NCI-H1417 (cell line): ENCODE measurements at regions not wholly inside any gene's neighbourhood (a gene's known extent, or its start where the extent isn't known, plus 50 kb on each side); places are given as distances from the start of the nearest gene placed in this dataset.

Experiments used
- DNase-seq, 3 experiments: peaks; one replicate each; lab custom pipeline; 2025; lab: John Stamatoyannopoulos, UW

- DNase-seq, result no peak
Observed at GRCh38 chrX:69365349-69365748, 138.8 kb upstream of the NALF2 start.

GRCh38 chrX:69362856-69363255 is 141.3 kb upstream of the NALF2 start:
- DNase-seq, result no peak

GRCh38 chrX:69362354-69362753 is 141.8 kb upstream of the NALF2 start:
- DNase-seq, result no peak

- DNase-seq, result no peak
Observed at GRCh38 chrX:69361311-69361845, 142.7 kb upstream of the NALF2 start.

GRCh38 chrX:69357317-69357716 is 146.8 kb upstream of the NALF2 start:
- no peak for DNase-seq

- DNase-seq, result no peak
Observed at GRCh38 chrX:69324851-69325250, 159.6 kb upstream of the PJA1 start.

GRCh38 chrX:69323786-69324720 is 158.8 kb upstream of the PJA1 start:
- DNase-seq, result peak in 2 of 3 experiments; percentile 2 to 51

GRCh38 chrX:69321789-69322188 is 156.5 kb upstream of the PJA1 start:
- DNase-seq, result no peak

GRCh38 chrX:69321006-69321655 is 155.9 kb upstream of the PJA1 start:
- DNase-seq, result no peak

- no peak for DNase-seq
Observed at GRCh38 chrX:69320116-69320515, 154.9 kb upstream of the PJA1 start.

- DNase-seq, result no peak
Observed at GRCh38 chrX:69319376-69319775, 154.1 kb upstream of the PJA1 start.

GRCh38 chrX:69318651-69319340 is 153.5 kb upstream of the PJA1 start:
- DNase-seq, result no peak

GRCh38 chrX:69317721-69318120 is 152.5 kb upstream of the PJA1 start:
- no peak for DNase-seq

GRCh38 chrX:69314436-69315348 is 149.4 kb upstream of the PJA1 start:
- DNase-seq, result peak in 2 of 3 experiments; percentile 27 to 58

GRCh38 chrX:69313617-69314290 is 148.5 kb upstream of the PJA1 start:
- no peak for DNase-seq

GRCh38 chrX:69311936-69312670 is 146.8 kb upstream of the PJA1 start:
- DNase-seq, result no peak

GRCh38 chrX:69309074-69309792 is 144.0 kb upstream of the PJA1 start:
- peak in 2 of 3 experiments; percentile 29 to 70 for DNase-seq

- peak in 1 of 3 experiments; percentile 20 for DNase-seq
Observed at GRCh38 chrX:69307756-69308155, 142.5 kb upstream of the PJA1 start.

GRCh38 chrX:69307029-69307428 is 141.8 kb upstream of the PJA1 start:
- no peak for DNase-seq
